GM12875 (cell line): ENCODE measurements at regions not wholly inside any gene's neighbourhood (a gene's known extent, or its start where the extent isn't known, plus 50 kb on each side); places are given as distances from the start of the nearest gene placed in this dataset.

Experiments used
- H3K4me3 ChIP-seq: one replicate; pipeline ENCODE4 v1.5.1; 2011; ENCODE audit warnings: low read depth, low read length, control low read depth
- TF ChIP-seq, protein P1 (sequence below): IDR thresholded peaks from 2 replicates; pipeline ENCODE4 v1.5.1; 2011; ENCODE audit warnings: low read depth, mild to moderate bottlenecking, control low read depth, inconsistent platforms, low read length, moderate library complexity, borderline replicate concordance; ENCODE audit not compliant: insufficient read depth

- TF ChIP-seq, protein P1, sequence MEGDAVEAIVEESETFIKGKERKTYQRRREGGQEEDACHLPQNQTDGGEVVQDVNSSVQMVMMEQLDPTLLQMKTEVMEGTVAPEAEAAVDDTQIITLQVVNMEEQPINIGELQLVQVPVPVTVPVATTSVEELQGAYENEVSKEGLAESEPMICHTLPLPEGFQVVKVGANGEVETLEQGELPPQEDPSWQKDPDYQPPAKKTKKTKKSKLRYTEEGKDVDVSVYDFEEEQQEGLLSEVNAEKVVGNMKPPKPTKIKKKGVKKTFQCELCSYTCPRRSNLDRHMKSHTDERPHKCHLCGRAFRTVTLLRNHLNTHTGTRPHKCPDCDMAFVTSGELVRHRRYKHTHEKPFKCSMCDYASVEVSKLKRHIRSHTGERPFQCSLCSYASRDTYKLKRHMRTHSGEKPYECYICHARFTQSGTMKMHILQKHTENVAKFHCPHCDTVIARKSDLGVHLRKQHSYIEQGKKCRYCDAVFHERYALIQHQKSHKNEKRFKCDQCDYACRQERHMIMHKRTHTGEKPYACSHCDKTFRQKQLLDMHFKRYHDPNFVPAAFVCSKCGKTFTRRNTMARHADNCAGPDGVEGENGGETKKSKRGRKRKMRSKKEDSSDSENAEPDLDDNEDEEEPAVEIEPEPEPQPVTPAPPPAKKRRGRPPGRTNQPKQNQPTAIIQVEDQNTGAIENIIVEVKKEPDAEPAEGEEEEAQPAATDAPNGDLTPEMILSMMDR, result no peak
- H3K4me3 ChIP-seq, result no peak overlapping the region
Observed at GRCh38 chr10:56547163-56547562, 186.1 kb upstream of the ZWINT start.

- H3K4me3 ChIP-seq, result no peak overlapping the region
- TF ChIP-seq, protein P1, result no peak
Observed at GRCh38 chr10:56537984-56538383, 176.9 kb upstream of the ZWINT start.

GRCh38 chr10:56522166-56522565, 161.1 kb upstream of the ZWINT start:
- H3K4me3 ChIP-seq, result no peak overlapping the region
- TF ChIP-seq, protein P1, result no peak

DNA sequence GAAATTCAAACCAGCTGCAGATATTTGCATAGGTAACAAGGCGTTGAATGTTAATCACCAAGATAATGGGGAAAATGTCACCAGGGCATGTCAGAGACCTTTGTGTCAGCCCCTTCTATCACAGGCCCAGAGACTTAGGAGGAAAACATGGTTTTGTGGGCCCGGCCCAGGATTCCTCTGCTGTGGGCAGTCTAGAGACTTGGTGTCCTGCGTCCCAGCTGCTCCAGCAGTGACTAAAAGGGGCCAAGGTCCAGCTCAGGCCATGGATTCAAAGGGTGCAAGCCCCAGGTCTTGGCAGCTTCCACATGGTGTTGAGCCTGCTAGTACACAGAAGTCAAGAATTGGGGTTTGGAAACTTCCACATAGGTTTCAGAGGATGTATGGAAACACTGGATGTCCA, 147.5 kb upstream of the ZWINT start:
- TF ChIP-seq, protein P1, result no peak
- no peak overlapping the region for H3K4me3 ChIP-seq

DNA sequence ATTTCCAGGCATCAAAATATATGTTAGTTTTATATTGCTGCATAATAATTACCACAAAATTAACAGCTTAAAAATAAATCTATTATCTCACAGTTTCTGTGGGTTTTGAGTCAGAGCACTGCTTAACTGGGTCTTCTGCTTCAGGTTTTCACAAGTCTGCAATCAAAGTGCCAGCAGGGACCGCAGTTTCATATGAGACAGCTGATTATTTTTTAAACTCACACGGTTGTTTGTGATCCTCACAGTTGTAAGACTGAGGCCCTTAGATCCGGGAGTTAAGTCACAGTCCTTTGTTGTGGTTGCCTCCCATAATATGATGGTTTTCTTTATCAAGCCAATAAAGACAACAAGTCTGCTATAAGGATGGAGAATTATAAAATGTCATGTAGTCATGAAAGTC, 146.0 kb upstream of the ZWINT start:
- no peak overlapping the region for H3K4me3 ChIP-seq
- TF ChIP-seq, protein P1, result no peak

DNA sequence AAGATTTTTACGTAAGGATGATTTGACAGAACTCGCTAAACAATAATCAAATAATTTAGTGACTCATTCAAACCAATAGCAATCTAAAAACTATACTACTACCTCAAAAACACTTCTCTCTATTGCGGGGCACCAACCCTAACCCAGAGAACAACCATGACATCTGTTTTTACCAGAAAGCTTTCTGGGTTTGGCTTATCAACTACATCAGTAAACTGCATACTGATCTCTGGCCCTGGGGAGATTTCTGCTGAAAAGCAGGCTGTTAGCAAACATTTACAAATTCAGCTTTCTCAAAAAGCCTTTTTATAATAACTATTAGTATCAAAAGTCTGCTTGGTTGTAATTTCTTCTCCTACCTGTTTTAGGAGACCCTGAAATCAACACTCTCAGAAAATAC, 144.5 kb upstream of the ZWINT start:
- no peak overlapping the region for H3K4me3 ChIP-seq

DNA sequence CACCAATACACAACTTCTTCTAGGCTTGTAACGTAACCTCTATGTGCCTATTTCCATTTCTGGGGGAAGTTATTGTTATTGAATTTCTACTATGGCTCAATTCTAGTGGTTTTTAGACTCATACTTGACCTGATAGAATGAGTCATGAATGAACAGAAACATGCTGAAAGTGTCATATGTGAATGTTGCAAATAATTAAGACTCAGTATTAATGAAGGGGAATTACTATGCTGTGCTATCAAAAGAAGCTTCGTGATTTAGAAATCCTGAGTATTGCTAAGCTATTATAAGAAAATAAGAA, 135.1 kb upstream of the ZWINT start:
- H3K4me3 ChIP-seq, result no peak overlapping the region
- TF ChIP-seq, protein P1, result no peak

More for the DNA sequence above, 144.5 kb upstream of the ZWINT start:
- TF ChIP-seq, protein P1, result no peak
